ENCODE measurements at regions not wholly inside any gene's neighbourhood (a gene's known extent, or its start where the extent isn't known, plus 50 kb on each side); places are given as distances from the start of the nearest gene placed in this dataset.
"Not testable (repeated sequence)": the region's sequence is repeated elsewhere in the genome, so short reads cannot be mapped to it uniquely, and the experiment has no call there.

DNA sequence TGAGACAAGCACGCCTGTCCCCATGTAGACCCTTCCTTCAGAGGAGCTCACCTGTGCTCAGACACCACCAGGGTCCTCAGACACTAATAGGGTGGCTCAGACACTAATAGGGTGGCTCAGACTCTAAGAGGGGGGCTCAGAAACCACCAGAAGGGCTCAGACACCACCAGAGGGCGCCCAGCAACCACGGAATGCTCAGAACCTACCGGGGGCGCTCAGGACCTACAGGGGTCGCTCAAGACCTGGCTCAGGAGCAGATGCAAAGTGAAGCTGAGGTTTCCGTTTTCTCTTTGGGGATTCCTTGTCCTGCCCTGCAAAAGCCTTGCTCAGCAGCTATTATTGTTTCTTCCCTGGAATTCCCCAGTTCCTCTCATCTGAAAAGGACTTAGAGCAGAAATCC lies 172.1 kb downstream of the POTEB start:
- not testable (repeated sequence) for DNase-seq

DNA sequence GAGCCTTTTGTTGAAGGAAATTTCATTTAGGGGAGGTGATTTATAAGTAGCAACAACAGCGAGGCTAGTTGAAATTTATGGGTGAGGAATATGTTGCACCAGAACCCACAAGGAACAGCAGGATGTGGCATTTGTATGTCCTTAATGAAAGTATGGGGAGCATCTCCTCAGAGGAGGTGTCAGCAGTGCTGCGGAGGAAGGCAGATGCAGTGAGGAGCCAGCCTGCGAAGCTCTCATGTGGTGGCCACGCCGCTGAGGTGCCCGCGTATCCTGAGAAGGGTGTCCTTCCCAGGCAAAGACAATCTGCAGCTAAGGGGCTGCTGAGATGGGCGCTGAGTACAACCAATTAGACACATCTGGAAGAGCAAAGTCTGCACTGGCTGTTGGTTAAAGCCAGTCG lies 178.9 kb downstream of the POTEB start:
- DNase-seq = not testable (repeated sequence)

DNA sequence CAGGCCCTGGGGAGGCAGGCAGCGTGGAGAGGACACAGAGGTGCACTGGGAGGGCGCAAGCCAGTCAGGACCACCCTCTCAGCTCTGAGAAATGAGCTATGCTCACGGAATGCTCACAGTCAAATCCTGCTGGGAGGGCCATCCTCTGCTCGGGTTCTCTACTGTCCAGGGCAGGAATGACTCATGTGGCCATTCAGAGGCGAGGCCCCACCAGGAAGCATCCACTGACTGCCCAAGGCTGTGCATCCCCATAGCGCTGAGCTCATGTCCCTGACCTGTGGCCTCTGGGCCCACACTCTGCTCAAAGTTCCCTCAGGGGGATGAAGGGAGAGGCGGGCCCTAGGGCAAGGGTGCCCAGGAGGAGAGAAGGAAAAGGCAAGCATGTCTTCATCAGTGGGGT lies 182.4 kb downstream of the POTEB start:
- DNase-seq = not testable (repeated sequence)

DNA sequence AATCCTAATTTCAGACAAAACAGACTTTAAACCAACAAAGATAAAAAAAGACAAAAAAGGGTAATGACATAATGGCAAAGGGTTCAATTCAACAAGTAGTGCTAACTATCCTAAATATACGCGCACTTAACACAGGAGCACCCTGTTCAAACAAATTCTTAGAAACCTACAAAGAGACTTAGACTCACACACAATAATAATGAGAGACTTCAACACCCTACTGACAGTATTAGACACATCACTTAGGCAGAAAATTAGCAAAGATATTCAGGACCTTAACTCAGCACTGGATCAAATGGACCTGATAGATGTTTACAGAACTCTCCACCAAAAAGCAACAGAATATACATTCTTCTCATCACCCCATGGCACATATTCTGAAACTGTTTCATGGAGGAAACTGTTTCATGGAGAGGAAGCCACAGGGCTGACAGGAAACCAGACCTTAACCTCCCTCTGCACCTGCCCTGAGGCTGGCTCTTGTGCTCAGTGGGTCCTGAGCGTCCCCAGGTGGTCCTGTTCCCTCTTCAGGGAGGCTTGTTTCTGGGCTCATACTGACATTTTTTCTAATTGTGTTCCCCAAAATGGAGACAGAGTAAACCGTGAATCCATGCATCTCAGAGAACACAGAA lies 184.9 kb downstream of the POTEB start:
- not testable (repeated sequence) for DNase-seq

DNA sequence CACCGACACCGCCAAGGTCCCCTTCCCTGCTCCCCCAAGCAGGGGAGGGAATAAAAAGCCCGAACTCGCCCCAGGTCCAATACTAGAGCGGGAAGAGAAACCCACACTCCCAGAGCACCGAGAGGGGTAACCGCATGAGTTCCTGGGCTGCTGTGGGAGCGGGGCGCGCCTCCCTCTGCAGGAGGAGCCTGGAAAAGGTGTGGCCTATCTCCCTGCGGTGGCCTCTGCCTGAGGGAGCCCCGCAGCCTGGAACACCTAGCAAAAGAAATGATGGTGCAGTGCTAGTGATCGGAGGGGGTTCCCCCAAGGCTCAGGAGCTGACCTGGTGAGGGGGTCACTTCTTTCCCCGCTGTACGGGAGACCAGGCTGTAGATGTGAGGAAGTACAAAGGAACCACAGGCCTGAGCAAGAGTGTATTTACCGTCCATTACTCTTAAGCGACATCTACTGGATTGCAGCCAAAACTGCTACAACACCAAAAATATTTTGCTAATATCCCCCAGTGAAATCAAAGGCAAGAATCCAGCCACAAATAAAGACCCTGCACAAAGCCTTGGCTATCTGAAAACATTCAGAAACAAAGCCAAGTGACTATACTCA lies 216.6 kb upstream of the POTEB3 start:
- DNase-seq = not testable (repeated sequence)

DNA sequence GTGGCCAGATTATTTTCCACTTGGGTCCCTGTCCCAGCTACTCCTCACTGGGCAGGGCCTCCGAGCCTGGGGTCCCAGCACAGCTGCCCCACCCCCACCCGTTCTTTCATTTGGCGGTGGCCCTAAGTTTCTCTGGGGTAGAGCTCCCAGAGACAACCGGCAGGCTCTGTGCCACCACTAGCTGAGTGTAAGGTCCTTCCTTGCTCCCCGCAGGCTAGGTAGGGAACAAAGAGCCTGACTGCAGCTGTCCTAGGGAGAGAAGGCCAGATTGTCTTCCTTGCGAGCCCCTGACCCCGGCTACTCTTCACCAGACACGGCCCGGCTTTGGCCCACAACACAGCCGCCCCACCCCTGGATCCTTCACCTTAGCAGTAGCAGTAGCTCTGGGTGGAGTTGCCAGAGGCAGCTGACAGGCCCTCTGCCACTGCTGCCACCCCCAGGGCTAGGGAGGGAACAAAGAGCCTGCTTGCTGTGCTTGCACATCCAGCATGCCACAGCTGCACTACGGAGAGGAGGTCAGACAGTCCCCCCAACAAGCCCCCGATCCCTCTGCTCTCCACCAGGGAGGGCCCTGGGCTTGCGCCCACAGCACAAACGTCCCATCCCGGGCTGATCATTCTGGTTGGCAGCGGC lies 215.9 kb upstream of the POTEB3 start:
- not testable (repeated sequence) for DNase-seq

DNA sequence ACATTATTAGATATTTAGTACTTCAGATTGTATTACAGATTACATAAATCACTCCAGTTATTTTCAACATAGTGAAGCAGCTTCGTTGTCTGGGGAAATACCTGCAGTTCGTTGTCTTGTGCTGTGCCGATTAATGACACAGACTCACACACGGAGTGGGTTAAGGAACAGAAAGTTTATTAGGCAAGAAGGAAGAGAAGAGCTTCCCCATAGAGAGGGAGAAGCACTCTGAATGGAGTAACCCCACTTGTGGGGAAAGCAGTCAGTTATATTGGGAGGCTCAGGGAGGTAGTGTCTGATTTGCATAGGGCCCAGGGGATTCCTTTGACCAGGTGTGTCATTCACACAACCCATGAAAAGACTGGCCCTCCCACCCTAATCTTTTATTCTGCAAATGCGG lies 213.4 kb upstream of the POTEB3 start:
- DNase-seq = not testable (repeated sequence)

DNA sequence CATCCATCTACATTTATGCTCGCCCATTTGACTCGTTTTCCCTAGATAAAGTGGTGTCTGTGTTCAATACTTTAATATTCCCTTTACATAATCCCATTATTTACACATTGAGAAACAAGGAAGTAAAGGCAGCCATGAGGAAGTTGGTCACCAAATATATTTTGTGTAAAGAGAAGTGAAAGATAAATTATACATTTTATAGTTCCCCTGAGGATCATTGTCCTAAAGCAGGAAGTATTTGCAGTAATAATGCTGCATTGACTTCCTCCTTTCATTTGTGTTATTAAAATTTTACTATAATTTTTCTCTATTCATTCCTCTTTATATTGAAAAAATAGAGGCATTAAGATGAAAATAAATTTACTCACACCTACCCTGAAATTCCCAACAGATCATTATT lies 198.5 kb upstream of the POTEB3 start:
- peak in 2 of 4 experiments; percentile 0 to 16 for DNase-seq

DNA sequence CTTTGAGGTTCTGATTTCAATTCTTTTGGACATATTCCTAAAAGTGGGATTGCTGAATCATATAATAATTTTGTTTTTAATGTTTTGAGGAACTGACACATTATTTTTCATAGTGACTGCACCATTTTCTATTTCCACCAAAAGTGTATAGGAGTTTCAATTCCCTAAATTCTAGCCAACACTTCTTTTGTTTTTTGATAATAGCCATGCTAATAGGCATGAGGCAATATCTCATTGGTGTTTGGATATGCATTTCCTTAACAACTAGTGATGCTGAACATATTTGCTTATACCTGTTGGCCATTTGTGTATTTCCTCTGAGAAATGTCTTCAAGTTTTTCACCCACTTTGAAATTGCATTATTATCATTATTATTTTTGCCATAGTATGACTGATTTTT lies 186.4 kb upstream of the POTEB3 start:
- DNase-seq = not testable (repeated sequence)

DNA sequence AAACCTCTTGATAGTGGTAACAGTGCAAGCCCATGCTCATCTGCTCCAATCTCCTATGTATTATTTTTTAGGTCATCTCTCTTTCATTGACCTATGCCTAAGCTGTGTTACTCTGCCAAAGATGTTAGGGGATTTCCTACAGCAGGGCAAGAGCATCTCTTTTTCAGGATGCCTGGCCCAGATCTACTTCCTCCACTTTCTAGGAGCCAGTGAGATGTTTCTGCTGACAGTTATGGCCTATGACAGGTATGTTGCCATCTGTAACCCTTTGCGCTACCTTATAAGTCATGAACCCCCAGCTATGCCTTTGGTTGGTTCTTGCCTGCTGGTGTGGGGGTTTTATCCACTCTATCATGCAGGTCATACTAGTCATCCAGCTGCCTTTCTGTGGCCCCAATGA lies 168.9 kb upstream of the POTEB3 start:
- DNase-seq = not testable (repeated sequence)

DNA sequence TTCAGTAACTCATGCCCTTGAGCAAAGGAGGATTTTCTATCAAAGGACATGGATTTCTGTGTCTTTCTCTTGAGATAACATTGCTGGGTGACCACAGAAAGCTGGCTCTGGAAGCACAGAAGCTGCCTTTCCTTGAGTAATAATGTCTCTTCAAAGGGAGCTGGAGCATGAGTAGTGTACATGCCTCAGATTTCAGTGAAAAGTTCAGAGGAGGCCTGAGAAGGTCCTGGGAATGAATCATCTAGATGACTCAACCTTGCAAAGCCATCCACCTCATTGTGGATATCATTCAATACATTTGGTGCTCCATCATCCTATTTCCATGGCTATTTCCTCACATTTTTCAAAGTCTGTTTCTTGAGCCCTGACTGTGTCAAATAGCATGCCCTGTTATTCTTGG lies 125.1 kb upstream of the POTEB3 start:
- DNase-seq = not testable (repeated sequence)

DNA sequence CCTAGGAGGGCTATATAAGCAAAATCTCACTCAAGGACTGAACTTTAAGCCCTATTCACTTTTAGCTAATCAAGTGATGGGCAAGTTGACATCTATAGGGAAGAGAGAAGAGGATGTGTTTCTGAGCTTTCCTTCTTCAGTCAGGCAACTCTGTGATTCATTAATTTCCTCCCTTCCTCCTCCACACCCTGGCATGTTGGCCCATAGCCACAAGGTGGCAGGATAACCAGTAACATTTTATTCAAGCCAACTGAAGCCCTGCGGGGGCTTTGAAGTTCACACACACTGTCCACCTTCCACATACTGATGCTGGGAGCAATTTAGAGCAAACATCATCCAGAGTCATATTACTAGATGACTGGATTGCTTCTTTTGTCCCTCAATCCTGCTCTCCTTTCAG lies 111.5 kb upstream of the POTEB3 start:
- not testable (repeated sequence) for DNase-seq

DNA sequence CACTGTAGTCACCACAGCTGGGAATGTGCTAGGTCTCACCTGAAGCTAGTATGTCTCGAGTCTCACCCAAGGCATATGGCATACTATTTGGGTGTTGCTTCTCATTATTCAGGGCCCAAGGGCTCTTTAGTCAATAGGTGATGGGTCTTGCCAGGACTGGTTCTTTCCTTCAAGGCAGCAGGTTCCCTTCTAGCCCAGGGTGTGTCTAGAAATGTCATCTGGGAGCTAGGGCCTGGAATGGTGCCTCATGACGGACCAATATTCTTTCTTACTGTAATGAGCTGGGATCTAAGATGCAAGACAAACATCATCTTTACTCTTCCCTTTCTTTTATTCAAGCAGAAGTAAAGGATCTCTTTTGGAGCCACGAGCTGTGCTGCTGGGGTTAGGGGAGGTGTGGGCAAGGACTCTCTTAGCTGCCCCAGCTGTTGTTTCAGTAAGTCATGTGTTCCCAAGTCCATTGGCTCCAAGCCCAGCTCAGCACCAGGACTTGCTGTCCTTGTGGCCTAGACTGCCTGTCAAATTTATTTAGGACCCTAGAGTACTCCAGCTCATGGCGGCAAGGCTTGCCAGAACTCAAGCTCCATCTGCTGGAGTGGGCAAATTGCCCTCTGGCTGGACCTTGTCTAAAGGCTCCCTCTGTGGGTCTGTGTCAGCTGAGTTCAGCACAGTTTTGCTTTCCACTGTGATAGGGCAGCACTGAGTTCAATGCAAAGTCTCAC lies 106.0 kb upstream of the POTEB3 start:
- not testable (repeated sequence) for DNase-seq

DNA sequence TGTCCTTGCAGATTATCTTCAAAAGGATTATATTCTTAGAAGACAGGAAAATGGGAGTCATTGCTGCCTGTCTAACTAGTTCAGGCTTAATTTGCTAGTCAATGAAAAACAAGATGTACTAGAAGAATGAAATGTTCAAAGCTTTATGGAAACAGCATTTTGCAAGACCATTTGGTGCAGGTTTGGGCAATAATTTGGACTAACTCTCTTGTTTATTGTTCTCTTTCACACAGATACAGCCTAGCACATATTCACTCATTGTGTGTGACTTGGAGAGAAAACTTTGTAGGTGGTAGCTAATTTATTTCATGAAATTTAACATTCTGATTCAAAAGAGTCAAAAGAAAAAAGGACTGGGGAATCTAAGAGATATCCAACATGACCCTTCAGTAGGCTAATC lies 92.5 kb upstream of the POTEB3 start:
- not testable (repeated sequence) for DNase-seq

DNA sequence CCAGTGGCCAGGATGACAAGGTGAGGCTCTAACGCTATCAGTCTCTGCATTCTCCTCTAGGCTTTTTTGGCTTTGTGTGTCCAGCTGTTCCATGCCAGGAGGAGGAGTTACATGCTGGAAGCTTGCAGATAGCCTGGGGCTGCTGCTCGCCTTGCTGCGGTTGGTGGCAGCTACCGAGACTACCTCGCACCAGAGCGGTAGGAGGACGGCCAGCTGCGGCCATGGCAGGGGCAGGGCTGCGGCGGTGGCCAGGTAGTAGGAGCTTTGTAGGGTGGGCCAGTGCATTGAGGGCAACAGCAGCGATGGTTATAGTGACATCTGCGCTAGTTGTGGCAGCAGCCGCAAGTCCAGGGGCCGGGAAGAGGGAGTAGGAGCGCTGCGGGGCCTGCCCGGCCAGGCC lies 75.9 kb upstream of the POTEB3 start:
- not testable (repeated sequence) for DNase-seq

DNA sequence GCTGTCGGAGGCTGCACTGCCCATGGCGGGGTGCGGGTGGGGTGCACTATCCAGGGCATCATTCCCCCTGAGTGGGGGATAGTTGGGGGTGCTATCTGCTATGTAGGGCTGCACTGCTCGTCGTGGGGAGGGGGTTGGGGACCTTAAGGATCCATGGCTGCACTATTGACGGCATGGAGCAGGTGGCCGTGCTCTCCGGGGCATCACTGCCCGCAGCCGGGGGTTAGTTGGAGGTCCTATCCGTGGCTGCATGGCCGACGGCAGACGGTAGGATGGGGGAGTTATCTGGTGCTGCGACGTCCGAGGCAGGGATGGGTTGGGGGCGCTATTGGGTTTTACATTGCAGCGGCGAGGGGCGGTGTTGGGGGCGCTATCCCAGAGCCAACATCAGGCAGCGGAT lies 75.0 kb upstream of the POTEB3 start:
- not testable (repeated sequence) for DNase-seq

DNA sequence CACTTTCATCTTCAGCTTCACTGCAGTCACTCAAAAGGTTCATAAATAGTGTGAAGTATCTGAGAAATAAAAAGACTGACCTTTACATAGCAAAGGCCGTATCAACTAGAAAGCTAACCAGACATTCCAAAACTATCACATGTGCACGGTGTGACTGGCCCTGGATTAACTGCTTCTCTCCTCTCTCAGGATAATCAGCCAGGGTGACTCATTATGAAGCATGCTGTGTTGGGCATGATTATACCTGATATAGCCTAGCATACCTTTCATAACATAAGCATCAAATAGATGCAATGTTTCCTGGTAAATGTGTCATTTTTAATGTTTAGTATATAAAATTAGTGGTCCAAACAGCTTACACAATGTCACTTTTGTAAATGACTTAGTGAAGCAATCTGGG lies 62.7 kb upstream of the POTEB3 start:
- not testable (repeated sequence) for DNase-seq

Measured in suppressor macrophage (primary cell).